AG09309 (cell line): ENCODE measurements at regions not wholly inside any gene's neighbourhood (a gene's known extent, or its start where the extent isn't known, plus 50 kb on each side); places are given as distances from the start of the nearest gene placed in this dataset.

Source experiments
- DNase-seq: peaks from one replicate; pipeline ENCODE4 v3.0.0-alpha.2; 2010; ENCODE audit warnings: low read depth
- H3K4me3 ChIP-seq: 2 replicates; pipeline ENCODE4 v1.5.1; 2011; ENCODE audit warnings: mild to moderate bottlenecking, low read depth, low read length, moderate library complexity; ENCODE audit not compliant: control insufficient read depth
- CTCF ChIP-seq: IDR thresholded peaks from 2 replicates; pipeline ENCODE4 v1.5.1; 2011; ENCODE audit warnings: mild to moderate bottlenecking, low read depth, low read length, inconsistent platforms; ENCODE audit not compliant: insufficient read depth, control insufficient read depth; ENCODE audit errors: missing control alignments

GRCh38 chr3:17967953-17968607 is 225.6 kb upstream of the TBC1D5 start:
- no peak for TF ChIP-seq CTCF
- DNase-seq, result no peak
- no peak overlapping the region for H3K4me3 ChIP-seq

GRCh38 chr3:17967111-17967510 is 224.7 kb upstream of the TBC1D5 start:
- no peak overlapping the region for H3K4me3 ChIP-seq
- no peak for TF ChIP-seq CTCF
- DNase-seq, result no peak

- no peak overlapping the region for H3K4me3 ChIP-seq
- DNase-seq, result no peak
- TF ChIP-seq CTCF, result no peak
Measured at GRCh38 chr3:17965331-17965730, 222.9 kb upstream of the TBC1D5 start.

GRCh38 chr3:17964108-17964507 is 221.7 kb upstream of the TBC1D5 start:
- no peak overlapping the region for H3K4me3 ChIP-seq
- no peak for DNase-seq
- no peak for TF ChIP-seq CTCF

GRCh38 chr3:17955411-17955810 is 213.0 kb upstream of the TBC1D5 start:
- no peak for TF ChIP-seq CTCF
- no peak overlapping the region for H3K4me3 ChIP-seq
- DNase-seq, result no peak

GRCh38 chr3:17954801-17955200 is 212.4 kb upstream of the TBC1D5 start:
- TF ChIP-seq CTCF, result no peak
- DNase-seq, result no peak
- no peak overlapping the region for H3K4me3 ChIP-seq

- H3K4me3 ChIP-seq, result no peak overlapping the region
- no peak for DNase-seq
- no peak for TF ChIP-seq CTCF
Measured at GRCh38 chr3:17951241-17951640, 208.8 kb upstream of the TBC1D5 start.
